ENCODE measurements at regions not wholly inside any gene's neighbourhood (a gene's known extent, or its start where the extent isn't known, plus 50 kb on each side); places are given as distances from the start of the nearest gene placed in this dataset.

DNA sequence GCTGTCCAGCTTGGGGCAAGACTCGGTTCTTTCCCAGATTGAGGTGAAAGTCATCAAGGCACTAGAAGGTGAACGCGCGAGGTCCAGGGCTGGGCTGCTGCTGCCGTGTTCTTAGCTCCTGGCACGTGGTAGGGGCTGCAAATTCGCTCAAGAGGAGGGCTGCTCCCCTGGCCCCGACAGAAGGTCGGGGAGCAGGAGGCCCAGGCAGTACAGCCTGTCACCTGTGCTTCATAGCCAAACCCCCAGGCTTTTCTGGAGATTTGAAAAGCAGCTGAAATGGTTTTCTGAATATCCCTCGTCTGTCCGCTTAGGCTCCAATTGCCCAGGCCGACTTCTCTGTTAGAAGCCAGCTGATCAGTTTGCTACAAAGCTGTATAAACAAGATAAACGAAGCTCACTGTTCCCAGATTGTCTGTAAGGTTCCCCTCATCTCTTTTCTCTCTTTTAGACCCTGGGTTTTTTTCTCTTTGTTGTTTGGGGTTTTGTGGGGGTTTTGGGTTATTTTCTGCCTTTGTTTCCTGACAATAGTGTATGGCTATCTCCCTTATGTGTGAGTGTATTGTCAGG lies 60.0 kb upstream of the STX18 start:
- Histone ChIP-seq H3K4me1 (ENCODE audit: low read depth) (no peaks in the 10 kb centered on the region), H3K9me3 (ENCODE audit: low read depth) (no peaks in the 10 kb centered on the region), H3K36me3 (no peaks in the 10 kb centered on the region), H3K27ac (no peak overlapping the region), H3K27me3 (no peaks in the 10 kb centered on the region), H3K4me3 (no peak overlapping the region)
- no peak for DNase-seq (ENCODE audit: low read depth in 1 of 2, low spot score in 1 of 2)
- TF ChIP-seq, protein P1, sequence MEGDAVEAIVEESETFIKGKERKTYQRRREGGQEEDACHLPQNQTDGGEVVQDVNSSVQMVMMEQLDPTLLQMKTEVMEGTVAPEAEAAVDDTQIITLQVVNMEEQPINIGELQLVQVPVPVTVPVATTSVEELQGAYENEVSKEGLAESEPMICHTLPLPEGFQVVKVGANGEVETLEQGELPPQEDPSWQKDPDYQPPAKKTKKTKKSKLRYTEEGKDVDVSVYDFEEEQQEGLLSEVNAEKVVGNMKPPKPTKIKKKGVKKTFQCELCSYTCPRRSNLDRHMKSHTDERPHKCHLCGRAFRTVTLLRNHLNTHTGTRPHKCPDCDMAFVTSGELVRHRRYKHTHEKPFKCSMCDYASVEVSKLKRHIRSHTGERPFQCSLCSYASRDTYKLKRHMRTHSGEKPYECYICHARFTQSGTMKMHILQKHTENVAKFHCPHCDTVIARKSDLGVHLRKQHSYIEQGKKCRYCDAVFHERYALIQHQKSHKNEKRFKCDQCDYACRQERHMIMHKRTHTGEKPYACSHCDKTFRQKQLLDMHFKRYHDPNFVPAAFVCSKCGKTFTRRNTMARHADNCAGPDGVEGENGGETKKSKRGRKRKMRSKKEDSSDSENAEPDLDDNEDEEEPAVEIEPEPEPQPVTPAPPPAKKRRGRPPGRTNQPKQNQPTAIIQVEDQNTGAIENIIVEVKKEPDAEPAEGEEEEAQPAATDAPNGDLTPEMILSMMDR (IDR thresholded peaks at IDR 0.05; ENCODE audit: low read depth, low read length): no peak

DNA sequence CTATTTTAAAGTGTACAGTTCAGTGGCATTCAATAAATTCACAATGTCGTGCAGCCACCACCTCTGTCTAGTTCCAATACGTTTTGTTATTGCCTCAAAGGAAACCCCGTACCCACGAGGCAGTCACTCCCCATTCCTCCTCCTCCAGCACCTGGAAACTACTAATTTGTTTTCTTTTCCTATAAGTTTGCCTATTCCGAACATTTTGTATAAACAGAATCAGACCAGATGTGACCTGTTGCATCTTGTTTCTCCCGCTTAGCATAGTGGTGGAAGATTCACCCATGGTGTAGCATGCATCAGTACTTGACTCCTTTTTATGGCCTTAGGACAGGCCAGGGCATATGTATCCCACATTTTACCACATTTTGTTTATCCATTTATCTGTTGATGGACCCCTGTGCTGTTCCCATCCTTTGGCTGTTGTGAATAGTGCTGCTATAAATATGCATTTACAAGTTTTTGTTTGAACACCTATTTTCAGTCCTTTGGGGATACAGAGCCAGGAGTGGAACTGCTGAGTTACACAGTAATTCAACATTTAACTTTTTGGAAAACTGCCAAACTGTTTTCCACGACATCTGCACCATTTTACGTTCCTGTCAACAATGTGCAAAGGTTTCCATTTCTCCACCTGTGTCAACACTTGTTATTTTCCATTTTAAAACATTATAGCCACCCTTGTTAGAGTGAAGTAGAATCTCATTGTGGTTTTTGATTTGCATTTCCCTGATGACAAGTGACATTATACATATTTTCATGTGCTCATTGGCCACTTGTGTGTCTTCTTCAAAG lies 57.8 kb upstream of the STX18 start:
- Histone ChIP-seq H3K9me3 (ENCODE audit: low read depth) (no peaks in the 10 kb centered on the region), H3K27ac (no peak overlapping the region), H3K4me3 (no peak overlapping the region), H3K4me1 (ENCODE audit: low read depth) (no peaks in the 10 kb centered on the region), H3K27me3 (no peaks in the 10 kb centered on the region), H3K36me3 (no peaks in the 10 kb centered on the region)
- DNase-seq (ENCODE audit: low read depth in 1 of 2, low spot score in 1 of 2): no peak
- TF ChIP-seq, protein P1 (IDR thresholded peaks at IDR 0.05; ENCODE audit: low read depth, low read length): no peak

DNA sequence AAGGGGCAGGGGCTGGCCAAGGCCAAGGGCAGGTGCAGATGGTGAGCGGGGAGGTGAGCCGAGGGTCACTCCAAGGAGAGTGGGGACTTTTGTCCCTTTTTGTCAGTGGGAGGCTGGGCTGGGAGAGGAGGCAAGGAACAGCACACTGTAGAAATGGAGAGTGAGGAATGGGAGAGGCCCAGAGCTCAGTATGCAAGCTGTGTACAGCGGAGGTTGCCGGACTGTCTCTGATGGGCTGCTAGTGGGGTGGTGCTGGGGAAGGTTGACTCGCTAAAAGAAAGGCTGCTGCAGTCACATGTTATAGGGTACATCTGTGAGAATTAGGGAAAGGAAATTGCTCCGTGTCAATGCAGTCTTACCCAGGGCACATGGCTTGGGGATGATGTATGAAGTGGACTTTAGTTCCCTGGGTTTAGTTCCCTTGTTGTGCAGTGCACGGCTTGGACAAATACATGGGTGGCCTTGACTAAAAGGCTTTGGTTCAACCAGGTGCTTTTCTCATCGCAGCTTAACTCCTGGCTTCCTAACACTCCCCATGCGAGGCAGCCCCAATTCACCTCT lies 57.1 kb upstream of the STX18 start:
- no peak overlapping the region for H3K4me3 ChIP-seq
- no peaks in the 10 kb centered on the region for H3K4me1 ChIP-seq (ENCODE audit: low read depth)
- no peaks in the 10 kb centered on the region for H3K36me3 ChIP-seq
- TF ChIP-seq, protein P1 (IDR thresholded peaks at IDR 0.05; ENCODE audit: low read depth, low read length): no peak
- no peak for DNase-seq (ENCODE audit: low read depth in 1 of 2, low spot score in 1 of 2)
- H3K27ac ChIP-seq: no peak overlapping the region
- H3K27me3 ChIP-seq: no peaks in the 10 kb centered on the region
- no peaks in the 10 kb centered on the region for H3K9me3 ChIP-seq (ENCODE audit: low read depth)

DNA sequence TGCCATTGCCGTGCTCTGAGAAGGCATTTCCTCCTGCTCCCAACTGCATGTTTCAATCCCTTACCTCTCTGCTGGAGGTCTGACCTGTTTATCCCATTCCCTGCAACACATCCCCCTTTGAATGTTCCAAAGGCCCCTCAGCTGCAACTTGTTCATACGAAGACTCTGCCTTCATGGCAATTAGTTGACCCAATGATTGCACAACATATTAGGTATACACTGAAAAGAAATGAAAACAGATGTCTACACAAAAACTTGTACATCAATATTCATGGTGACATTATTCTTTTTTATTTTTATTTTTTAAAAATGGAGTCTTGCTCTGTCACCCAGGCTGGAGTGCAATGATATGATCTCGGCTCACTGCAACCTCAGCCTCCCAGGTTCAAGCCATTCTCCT lies 54.9 kb upstream of the STX18 start:
- no peaks in the 10 kb centered on the region for H3K36me3 ChIP-seq
- TF ChIP-seq, protein P1 (IDR thresholded peaks at IDR 0.05; ENCODE audit: low read depth, low read length): no peak
- no peaks in the 10 kb centered on the region for H3K27me3 ChIP-seq
- no peak for DNase-seq (ENCODE audit: low read depth in 1 of 2, low spot score in 1 of 2)
- H3K4me3 ChIP-seq: no peak overlapping the region
- no peak overlapping the region for H3K27ac ChIP-seq
- H3K4me1 ChIP-seq (ENCODE audit: low read depth): no peaks in the 10 kb centered on the region
- H3K9me3 ChIP-seq (ENCODE audit: low read depth): no peaks in the 10 kb centered on the region

DNA sequence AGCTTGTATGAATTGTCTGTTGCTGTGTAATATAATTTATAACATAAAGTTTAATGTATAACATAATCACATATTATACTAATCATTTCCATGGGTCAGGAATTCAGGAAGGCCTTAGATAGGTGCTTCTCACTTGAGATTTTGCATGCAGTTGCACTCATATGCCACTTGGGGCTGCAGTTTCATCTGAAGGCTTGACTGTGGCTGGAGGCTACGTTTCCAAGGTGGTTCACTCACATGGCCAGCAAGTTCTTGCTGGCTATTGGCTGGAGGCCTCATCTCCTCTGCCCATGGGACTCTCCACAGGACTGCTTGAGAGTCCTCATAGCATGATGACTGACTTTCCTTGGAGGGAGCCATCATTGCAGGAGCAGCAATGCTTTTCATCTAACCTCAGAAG lies 53.4 kb upstream of the STX18 start:
- Histone ChIP-seq H3K4me1 (ENCODE audit: low read depth) (no peaks in the 10 kb centered on the region), H3K27ac (no peak overlapping the region), H3K36me3 (no peaks in the 10 kb centered on the region), H3K4me3 (no peak overlapping the region), H3K27me3 (no peaks in the 10 kb centered on the region), H3K9me3 (ENCODE audit: low read depth) (no peaks in the 10 kb centered on the region)
- DNase-seq (ENCODE audit: low read depth in 1 of 2, low spot score in 1 of 2): no peak
- TF ChIP-seq, protein P1 (IDR thresholded peaks at IDR 0.05; ENCODE audit: low read depth, low read length): peak; percentile 10
